IPS DF 6.9 (cell line): ENCODE measurements at regions not wholly inside any gene's neighbourhood (a gene's known extent, or its start where the extent isn't known, plus 50 kb on each side); places are given as distances from the start of the nearest gene placed in this dataset.
"Not testable (repeated sequence)": the region's sequence is repeated elsewhere in the genome, so short reads cannot be mapped to it uniquely, and the experiment has no call there.

Source experiments
- DNase-seq: peaks from one replicate; pipeline ENCODE4 v3.0.0-alpha.2; 2013; ENCODE audit warnings: low read depth, low spot score
- H3K27ac ChIP-seq: one replicate; pipeline ENCODE4 v1.5.1; 2013; ENCODE audit warnings: low read length, control low read depth
- H3K27me3 ChIP-seq: 2 replicates; pipeline ENCODE4 v1.6.1; 2013; ENCODE audit warnings: mild to moderate bottlenecking, low read length; ENCODE audit not compliant: control insufficient read depth, insufficient read depth
- H3K36me3 ChIP-seq: 2 replicates; pipeline ENCODE4 v1.6.1; 2013; ENCODE audit warnings: low read length; ENCODE audit not compliant: control insufficient read depth, insufficient read depth
- H3K4me1 ChIP-seq: 2 replicates; pipeline ENCODE4 v1.6.1; 2013; ENCODE audit warnings: low read length; ENCODE audit not compliant: control insufficient read depth, insufficient read depth
- H3K4me3 ChIP-seq: 2 replicates; pipeline ENCODE4 v1.5.1; 2013; ENCODE audit warnings: mild to moderate bottlenecking, low read length
- H3K9me3 ChIP-seq: 2 replicates; pipeline ENCODE4 v1.6.1; 2013; ENCODE audit warnings: low read length, inconsistent platforms; ENCODE audit not compliant: control insufficient read depth, insufficient read depth
- WGBS: extraction: QIAGEN DNeasy Blood & Tissue Kit; methylation state at CpG from one replicate; pipeline ENCODE4 v1.1.7; 2013; ENCODE audit warnings: mixed read lengths, missing lambda C conversion rate; ENCODE audit not compliant: insufficient read length, insufficient coverage; 5-methylcytosine and 5-hydroxymethylcytosine counted together

DNA sequence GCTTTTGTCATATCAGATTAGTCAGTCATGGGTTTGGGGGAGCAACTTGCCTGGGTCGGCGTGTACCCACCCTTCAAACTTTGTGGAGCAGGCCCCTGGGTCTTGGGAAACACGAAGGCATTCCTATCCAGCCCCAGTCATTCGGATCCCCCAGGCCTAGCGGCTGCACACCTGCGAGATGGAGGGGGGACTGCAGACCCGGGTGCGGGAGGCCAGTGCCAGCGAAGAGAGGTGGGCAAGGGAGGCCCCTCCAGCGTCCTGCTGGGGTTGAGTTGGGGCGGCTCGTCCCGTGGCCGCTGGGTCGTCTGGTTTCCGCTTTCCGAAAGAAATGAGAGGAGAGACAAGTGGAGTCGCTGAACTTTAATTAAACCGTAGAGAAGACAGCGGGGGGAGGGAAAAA is 112.2 kb upstream of the FOXD4L5 start:
- not testable (repeated sequence) for H3K4me3 ChIP-seq, H3K27ac ChIP-seq, H3K9me3 ChIP-seq, H3K4me1 ChIP-seq, H3K27me3 ChIP-seq, H3K36me3 ChIP-seq, DNase-seq
- no CpG with 5 or more reads among the region's 20 CpGs for WGBS

DNA sequence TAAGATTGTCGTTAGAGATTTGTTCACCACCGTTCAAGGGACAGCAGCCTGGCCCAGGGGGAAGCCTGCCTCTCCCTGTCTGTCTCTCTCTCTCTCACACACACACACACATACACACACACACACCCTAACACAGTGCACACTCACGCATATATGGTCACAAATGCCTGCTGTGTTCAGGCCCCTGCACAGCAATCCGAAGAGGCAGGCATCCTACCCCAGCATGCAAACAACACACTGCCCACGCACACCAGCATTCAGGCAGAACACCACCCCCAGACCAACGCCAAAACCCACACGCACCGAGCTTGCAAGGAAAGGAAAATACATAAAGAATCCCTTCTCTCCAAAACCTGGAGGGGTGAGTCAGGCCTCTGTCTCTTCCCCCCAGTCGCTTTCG is 111.6 kb upstream of the FOXD4L5 start:
- not testable (repeated sequence) for H3K4me3 ChIP-seq, DNase-seq, H3K27ac ChIP-seq, H3K9me3 ChIP-seq, H3K27me3 ChIP-seq, H3K36me3 ChIP-seq, H3K4me1 ChIP-seq
- no CpG with 5 or more reads among the region's 10 CpGs for WGBS

DNA sequence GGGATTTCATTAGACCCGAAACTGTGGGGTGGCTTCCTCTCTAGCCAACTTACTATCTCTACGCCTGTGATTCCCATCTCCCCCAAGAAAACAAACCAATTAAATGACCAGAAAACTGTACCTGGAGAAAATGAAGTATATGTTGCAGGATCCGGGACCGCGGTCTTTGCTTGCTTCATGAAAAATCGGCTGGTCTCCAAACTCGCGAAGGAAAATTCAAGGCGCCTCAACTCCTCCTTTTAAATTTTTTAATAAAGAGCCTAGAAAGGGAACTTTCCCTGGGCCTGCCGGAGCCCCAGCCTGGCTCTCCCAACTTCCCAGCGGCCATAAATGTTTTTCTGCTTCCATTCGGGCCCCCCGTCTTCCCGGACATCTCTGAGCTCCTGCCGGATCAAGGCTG is 110.8 kb upstream of the FOXD4L5 start:
- not testable (repeated sequence) for H3K27me3 ChIP-seq, H3K27ac ChIP-seq, H3K4me1 ChIP-seq, DNase-seq, H3K9me3 ChIP-seq, H3K4me3 ChIP-seq, H3K36me3 ChIP-seq
- WGBS, result no CpG with 5 or more reads among the region's 15 CpGs

DNA sequence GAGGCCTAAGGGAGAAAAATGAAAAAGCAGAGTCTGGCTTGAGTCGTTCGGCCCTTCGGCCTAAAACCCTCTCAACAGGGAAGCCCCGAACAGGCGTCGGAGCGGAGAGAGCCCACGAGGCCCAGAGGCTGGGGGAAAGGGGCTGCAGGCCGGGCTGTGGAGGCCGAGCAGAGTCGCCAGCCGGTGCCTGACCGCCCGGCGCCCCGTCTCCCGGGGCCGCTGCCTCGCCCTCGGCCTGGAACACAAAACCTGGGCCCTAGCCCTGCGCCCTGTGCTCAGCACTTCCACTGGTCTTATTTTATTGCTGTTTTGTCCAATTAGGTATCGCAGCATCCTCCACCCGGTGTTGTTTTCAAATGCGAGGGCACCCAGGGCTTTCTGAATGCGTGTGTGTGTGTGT is 110.1 kb upstream of the FOXD4L5 start:
- DNase-seq, H3K27me3 ChIP-seq, H3K27ac ChIP-seq, H3K9me3 ChIP-seq, H3K4me3 ChIP-seq, H3K4me1 ChIP-seq, H3K36me3 ChIP-seq: not testable (repeated sequence)
- no CpG with 5 or more reads among the region's 25 CpGs for WGBS

DNA sequence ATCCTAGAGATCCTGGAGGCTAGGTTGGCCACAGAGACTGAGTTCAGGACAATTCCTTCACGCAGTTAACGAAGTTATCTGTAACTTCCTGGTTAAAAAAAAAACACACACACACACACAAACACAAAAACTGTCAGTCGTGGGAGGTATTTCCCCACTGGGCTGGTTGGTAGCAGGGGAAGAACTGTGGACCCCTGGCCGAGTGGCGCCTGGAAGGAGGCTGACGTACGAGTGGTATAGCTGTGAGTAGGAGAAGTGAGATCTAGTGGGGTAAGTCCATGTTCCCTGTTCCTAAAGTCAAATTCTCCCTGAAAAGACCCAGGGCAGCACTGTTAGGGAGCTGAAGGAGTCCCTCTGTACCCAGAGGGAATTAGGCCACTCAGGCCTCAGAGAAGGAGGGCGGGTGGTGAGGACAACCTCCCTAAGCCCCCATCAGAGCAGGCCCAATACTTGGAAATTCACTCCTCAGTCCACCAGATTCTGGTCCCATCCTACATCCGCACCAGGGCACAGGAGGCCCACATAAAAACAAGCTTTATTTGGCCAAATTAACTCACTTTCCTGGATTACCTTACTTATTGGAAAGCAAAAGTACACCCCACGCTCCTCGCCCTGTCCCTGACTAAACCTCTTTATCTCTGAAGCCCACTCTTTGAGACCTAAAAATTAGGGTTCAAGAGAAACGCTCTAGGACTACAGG is 108.3 kb upstream of the FOXD4L5 start:
- not testable (repeated sequence) for H3K4me3 ChIP-seq

DNA sequence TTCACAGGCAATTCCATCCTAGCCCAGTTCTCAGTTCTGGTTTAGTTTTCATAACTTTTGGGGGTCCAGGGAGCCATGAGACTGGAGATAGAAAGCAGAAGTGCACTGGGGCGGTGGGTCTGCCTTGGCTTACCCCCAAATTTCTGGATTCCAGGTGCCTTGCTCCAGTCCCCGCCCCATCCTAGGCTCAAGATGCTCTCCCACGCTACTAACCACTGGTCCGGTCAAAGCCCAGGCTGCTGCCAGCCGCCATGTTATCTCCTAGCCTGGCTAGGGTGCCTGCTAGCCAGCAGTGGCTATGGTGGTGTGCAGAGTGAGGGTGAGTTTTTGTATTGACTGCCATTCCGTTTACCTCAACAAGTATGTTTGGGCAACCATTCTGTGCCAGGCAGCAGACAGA is 107.6 kb upstream of the FOXD4L5 start:
- H3K4me1 ChIP-seq, H3K27me3 ChIP-seq, H3K36me3 ChIP-seq, H3K4me3 ChIP-seq, H3K9me3 ChIP-seq, H3K27ac ChIP-seq, DNase-seq: not testable (repeated sequence)
- no CpG with 5 or more reads among the region's 6 CpGs for WGBS

More for the DNA sequence above, 108.3 kb upstream of the FOXD4L5 start:
- H3K9me3 ChIP-seq, H3K36me3 ChIP-seq, DNase-seq, H3K27me3 ChIP-seq, H3K4me1 ChIP-seq, H3K27ac ChIP-seq: not testable (repeated sequence)
- no CpG with 5 or more reads among the region's 12 CpGs for WGBS

DNA sequence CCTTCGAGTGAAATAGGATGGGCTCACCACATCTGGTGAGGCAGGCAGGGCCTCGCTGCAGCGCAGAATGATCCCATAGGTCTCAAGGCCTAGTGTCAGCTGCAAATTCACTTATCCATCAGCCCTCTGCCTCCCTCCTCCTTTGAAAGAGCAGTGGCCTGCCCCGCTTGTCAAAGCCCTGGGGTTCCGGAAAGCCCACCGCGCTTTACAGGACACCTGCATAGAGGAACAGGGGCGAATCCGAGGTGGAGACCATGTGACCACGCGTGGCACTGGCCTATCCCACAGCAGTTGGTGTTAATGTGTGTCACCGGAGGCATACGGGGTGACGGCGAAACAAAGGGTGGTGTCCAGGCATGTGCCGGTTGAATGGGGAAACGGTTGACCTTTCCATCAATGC is 104.7 kb upstream of the FOXD4L5 start:
- not testable (repeated sequence) for H3K27me3 ChIP-seq, H3K4me1 ChIP-seq, H3K9me3 ChIP-seq, H3K4me3 ChIP-seq, H3K36me3 ChIP-seq, DNase-seq, H3K27ac ChIP-seq
- no CpG with 5 or more reads among the region's 17 CpGs for WGBS

DNA sequence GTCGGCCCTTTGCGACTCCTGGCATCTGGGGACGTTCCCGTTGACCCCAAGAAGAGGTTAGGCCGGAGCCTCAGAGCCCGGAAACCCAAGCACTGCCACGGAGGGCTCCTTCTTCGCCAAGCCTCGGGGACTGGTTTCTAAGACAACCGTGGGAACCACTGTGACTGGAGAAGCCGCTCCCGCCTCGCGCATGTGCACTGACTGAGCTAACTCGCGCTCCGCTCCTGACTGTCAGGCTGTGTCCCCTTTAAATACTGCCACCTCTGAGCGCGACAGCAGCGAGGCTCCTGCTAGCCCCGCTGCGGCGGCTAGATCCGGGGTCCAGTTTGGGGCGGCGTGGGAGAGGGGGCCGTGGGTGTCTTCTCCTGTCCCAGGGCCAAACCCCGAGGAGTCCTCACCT is 104.2 kb upstream of the FOXD4L5 start:
- not testable (repeated sequence) for H3K27ac ChIP-seq, H3K4me1 ChIP-seq, H3K27me3 ChIP-seq, DNase-seq, H3K36me3 ChIP-seq, H3K4me3 ChIP-seq, H3K9me3 ChIP-seq
- WGBS, result no CpG with 5 or more reads among the region's 28 CpGs

DNA sequence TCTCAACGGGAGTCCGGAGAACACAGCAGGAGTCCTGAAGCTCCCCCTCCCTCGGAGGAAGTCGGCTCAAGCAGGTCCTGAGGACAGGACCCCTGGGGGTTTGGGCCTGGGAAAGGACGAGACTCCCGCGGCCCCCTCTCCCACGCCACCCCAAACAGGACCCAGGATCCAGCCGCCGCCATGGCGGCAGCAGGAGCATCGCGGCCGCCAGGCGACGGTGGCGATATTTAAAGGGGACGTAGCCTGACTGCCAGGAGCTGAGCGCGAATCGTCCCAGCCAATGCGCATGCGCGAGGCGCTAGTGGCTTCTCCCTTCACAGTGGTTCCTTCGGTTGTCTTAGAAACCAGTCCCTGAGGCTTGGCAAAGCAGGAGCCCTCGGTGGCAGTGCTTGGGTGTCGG is 101.7 kb upstream of the FOXD4L5 start:
- peak; percentile 20 for DNase-seq

DNA sequence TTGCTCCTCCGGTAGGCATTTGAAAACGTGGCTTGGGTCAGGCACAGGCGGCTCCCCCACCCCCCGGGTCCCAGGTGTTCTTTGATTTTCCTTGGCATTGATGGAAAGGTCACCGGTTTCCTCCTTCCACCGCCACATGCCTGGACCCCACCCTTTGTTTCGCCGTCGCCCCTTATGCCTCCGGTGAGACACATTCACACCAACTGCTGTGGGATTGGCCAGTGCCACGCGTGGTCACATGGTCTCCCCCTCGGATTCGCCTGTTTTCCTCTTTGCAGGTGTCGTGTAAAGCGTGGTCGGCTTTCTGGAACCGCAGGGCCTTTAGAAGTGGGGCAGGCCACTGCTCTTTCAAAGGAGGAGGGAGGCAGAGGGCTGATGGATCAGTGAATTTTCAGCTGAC is 101.2 kb upstream of the FOXD4L5 start:
- DNase-seq, H3K27me3 ChIP-seq, H3K4me3 ChIP-seq, H3K4me1 ChIP-seq, H3K36me3 ChIP-seq, H3K27ac ChIP-seq, H3K9me3 ChIP-seq: not testable (repeated sequence)
- WGBS, result no CpG with 5 or more reads among the region's 18 CpGs

More for the DNA sequence above, 101.7 kb upstream of the FOXD4L5 start:
- not testable (repeated sequence) for H3K9me3 ChIP-seq, H3K36me3 ChIP-seq, H3K27ac ChIP-seq, H3K4me1 ChIP-seq, H3K27me3 ChIP-seq
- WGBS, result no CpG with 5 or more reads among the region's 28 CpGs
- H3K4me3 ChIP-seq, result peak overlapping the region; percentile 46; the same call in 1 of the 2 replicates

DNA sequence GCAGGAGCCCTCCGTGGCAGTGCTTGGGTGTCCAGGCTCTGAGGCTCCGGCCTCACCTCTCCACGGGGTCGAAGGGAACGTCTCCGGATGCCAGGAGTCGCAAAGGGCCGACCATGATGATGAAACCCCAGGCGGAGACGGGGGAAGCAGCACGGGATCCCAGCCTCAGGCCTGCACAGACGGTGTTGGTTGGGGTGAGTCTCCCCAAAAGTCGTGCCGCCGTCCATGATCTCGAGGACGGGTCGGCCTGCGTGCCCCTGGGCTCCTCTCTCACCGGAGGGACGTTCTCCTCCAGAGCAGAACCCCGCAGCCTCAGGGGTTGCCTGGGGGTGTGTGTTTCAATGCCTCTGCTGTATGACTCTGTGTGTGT is 100.6 kb upstream of the FOXD4L5 start:
- no CpG with 5 or more reads among the region's 22 CpGs for WGBS
- H3K4me3 ChIP-seq, H3K9me3 ChIP-seq, H3K36me3 ChIP-seq, H3K27me3 ChIP-seq, H3K4me1 ChIP-seq, DNase-seq, H3K27ac ChIP-seq: not testable (repeated sequence)
